Tibial nerve (tissue), 4 donors: ENCODE measurements at regions not wholly inside any gene's neighbourhood (a gene's known extent, or its start where the extent isn't known, plus 50 kb on each side); places are given as distances from the start of the nearest gene placed in this dataset.

Experiments used
- EP300 ChIP-seq, 2 donors: sonication (generic); formaldehyde crosslinking; IDR thresholded peaks; one replicate each; pipeline ENCODE4 v1.6.1; 2017; ENCODE audit warnings: antibody characterized with exemption in 2 of 2, mild to moderate bottlenecking in 1 of 2
- POLR2A ChIP-seq, 2 donors: fragments of 450-650 bp; IDR thresholded peaks; one replicate each; pipeline ENCODE4 v1.6.1; 2017; ENCODE audit warnings: antibody characterized with exemption in 2 of 2, mild to moderate bottlenecking in 2 of 2, moderate library complexity in 2 of 2
- TF ChIP-seq, protein P1 (sequence below), 5 experiments: fragments of 200-600 bp in 3 of 5; fragments of 450-650 bp in 2 of 5; sonication (generic) in 3 of 5; IDR thresholded peaks; one replicate each; pipeline ENCODE4 v1.5.1; 2016 to 2019; ENCODE audit warnings: antibody characterized with exemption in 5 of 5, mild to moderate bottlenecking in 3 of 5, moderate library complexity in 2 of 5

DNA sequence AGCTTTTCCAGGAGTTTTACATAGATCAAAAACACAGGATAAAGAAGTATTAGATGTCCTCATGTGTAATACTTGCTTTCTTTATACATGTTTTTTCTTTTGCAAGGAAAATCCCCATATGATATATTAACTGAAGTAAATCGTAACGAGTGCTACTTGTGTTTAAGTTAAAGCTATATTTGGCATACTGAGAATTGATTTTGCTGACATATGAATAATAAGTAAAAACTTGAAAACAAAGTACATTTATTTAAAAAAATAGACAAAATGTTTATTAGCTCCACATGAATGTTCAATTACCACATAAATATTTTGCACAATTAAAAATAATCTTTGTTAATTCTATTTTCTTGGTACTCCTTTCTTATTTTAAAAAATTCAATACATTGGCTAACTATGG, 884.7 kb downstream of the FSTL5 start:
- TF ChIP-seq, protein P1, sequence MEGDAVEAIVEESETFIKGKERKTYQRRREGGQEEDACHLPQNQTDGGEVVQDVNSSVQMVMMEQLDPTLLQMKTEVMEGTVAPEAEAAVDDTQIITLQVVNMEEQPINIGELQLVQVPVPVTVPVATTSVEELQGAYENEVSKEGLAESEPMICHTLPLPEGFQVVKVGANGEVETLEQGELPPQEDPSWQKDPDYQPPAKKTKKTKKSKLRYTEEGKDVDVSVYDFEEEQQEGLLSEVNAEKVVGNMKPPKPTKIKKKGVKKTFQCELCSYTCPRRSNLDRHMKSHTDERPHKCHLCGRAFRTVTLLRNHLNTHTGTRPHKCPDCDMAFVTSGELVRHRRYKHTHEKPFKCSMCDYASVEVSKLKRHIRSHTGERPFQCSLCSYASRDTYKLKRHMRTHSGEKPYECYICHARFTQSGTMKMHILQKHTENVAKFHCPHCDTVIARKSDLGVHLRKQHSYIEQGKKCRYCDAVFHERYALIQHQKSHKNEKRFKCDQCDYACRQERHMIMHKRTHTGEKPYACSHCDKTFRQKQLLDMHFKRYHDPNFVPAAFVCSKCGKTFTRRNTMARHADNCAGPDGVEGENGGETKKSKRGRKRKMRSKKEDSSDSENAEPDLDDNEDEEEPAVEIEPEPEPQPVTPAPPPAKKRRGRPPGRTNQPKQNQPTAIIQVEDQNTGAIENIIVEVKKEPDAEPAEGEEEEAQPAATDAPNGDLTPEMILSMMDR (IDR thresholded peaks at IDR 0.05), result no peak
- no peak for TF ChIP-seq POLR2A (IDR thresholded peaks at IDR 0.05)
- TF ChIP-seq EP300 (IDR thresholded peaks at IDR 0.05), result no peak
